ENCODE measurements at regions not wholly inside any gene's neighbourhood (a gene's known extent, or its start where the extent isn't known, plus 50 kb on each side); places are given as distances from the start of the nearest gene placed in this dataset.

DNA sequence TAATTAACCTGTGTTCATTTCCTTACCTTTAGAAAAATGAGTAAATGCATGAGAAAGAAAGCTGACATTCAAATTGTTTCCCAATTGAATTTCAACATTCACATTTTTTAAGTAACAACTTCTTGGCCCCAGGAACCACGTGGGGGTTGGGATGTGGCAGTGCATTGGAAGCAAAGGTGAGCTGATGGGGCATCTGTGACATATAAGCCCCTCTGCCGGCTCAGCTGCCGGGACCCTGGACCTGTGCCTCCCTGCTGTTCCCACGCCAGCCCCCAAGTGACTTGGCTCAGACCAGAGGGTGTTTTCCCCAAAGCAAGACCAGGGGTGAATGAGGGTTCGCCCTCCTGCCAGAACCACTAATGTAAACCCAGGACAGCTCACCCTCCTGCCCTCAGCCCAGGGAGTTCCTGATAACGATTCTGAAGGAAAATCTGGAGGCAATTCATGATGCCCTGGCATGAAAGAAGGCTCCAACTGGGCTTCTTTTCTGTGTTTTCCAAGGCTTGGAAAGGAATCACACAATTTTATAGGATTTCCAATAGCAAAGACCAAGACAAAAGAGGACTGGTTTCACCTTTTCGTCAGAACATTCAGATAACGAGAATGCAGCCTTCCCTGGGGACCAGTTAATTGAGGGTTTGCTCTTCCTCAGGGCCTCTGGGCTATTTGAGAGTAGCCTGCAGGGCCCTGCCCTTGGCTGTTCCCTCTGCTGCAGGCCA, 193.2 kb upstream of the TWIST2 start:
- TF ChIP-seq, protein P1, sequence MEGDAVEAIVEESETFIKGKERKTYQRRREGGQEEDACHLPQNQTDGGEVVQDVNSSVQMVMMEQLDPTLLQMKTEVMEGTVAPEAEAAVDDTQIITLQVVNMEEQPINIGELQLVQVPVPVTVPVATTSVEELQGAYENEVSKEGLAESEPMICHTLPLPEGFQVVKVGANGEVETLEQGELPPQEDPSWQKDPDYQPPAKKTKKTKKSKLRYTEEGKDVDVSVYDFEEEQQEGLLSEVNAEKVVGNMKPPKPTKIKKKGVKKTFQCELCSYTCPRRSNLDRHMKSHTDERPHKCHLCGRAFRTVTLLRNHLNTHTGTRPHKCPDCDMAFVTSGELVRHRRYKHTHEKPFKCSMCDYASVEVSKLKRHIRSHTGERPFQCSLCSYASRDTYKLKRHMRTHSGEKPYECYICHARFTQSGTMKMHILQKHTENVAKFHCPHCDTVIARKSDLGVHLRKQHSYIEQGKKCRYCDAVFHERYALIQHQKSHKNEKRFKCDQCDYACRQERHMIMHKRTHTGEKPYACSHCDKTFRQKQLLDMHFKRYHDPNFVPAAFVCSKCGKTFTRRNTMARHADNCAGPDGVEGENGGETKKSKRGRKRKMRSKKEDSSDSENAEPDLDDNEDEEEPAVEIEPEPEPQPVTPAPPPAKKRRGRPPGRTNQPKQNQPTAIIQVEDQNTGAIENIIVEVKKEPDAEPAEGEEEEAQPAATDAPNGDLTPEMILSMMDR (IDR thresholded peaks at IDR 0.05; ENCODE audit: insufficient read depth, missing control alignments), result no peak
- FAIRE-seq, result no peak

GRCh38 chr2:238655198-238655860, 192.6 kb upstream of the TWIST2 start:
- TF ChIP-seq, protein P1 (IDR thresholded peaks at IDR 0.05; ENCODE audit: insufficient read depth, missing control alignments), result no peak
- FAIRE-seq (no peak), DNase-seq (ENCODE audit: insufficient read length, low spot score) (no peak)

More for the DNA sequence above, 193.2 kb upstream of the TWIST2 start:
- DNase-seq (ENCODE audit: insufficient read length, low spot score), result no peak

GRCh38 chr2:238655974-238656722, 191.7 kb upstream of the TWIST2 start:
- TF ChIP-seq, protein P1 (IDR thresholded peaks at IDR 0.05; ENCODE audit: insufficient read depth, missing control alignments), result no peak
- DNase-seq (ENCODE audit: insufficient read length, low spot score) (no peak), FAIRE-seq (no peak)

- TF ChIP-seq, protein P1 (IDR thresholded peaks at IDR 0.05; ENCODE audit: insufficient read depth, missing control alignments), result no peak
- DNase-seq (ENCODE audit: insufficient read length, low spot score) (no peak), FAIRE-seq (no peak)
Observed at GRCh38 chr2:238657132-238658053, 190.5 kb upstream of the TWIST2 start.

- FAIRE-seq (no peak), DNase-seq (ENCODE audit: insufficient read length, low spot score) (no peak)
- TF ChIP-seq, protein P1 (IDR thresholded peaks at IDR 0.05; ENCODE audit: insufficient read depth, missing control alignments), result no peak
Observed at GRCh38 chr2:238658054-238658407, 189.9 kb upstream of the TWIST2 start.

- TF ChIP-seq, protein P1 (IDR thresholded peaks at IDR 0.05; ENCODE audit: insufficient read depth, missing control alignments), result no peak
- no peak for DNase-seq (ENCODE audit: insufficient read length, low spot score)
- no peak for FAIRE-seq
Observed at GRCh38 chr2:238658820-238659219, 189.1 kb upstream of the TWIST2 start.
